ENCODE measurements at regions not wholly inside any gene's neighbourhood (a gene's known extent, or its start where the extent isn't known, plus 50 kb on each side); places are given as distances from the start of the nearest gene placed in this dataset.
"Not testable (repeated sequence)": the region's sequence is repeated elsewhere in the genome, so short reads cannot be mapped to it uniquely, and the experiment has no call there.

- no peak for TF ChIP-seq CTCF (IDR thresholded peaks at IDR 0.05; ENCODE audit: low read depth, low read length)
- DNase-seq (ENCODE audit: extremely low read depth, low read depth) = no peak
These were observed 212.0 kb upstream of the MGAT5 start for GRCh38 chr2:134041877-134042276.

GRCh38 chr2:134043028-134043427 lies 210.8 kb upstream of the MGAT5 start:
- not testable (repeated sequence) for DNase-seq (ENCODE audit: extremely low read depth, low read depth)

GRCh38 chr2:134052173-134052572 lies 201.7 kb upstream of the MGAT5 start:
- no peak for TF ChIP-seq CTCF (IDR thresholded peaks at IDR 0.05; ENCODE audit: low read depth, low read length)
- no peak for DNase-seq (ENCODE audit: extremely low read depth, low read depth)

GRCh38 chr2:134056173-134056572 lies 197.7 kb upstream of the MGAT5 start:
- no peak for TF ChIP-seq CTCF (IDR thresholded peaks at IDR 0.05; ENCODE audit: low read depth, low read length)
- no peak for DNase-seq (ENCODE audit: extremely low read depth, low read depth)

- not testable (repeated sequence) for DNase-seq (ENCODE audit: extremely low read depth, low read depth)
These were observed 192.8 kb upstream of the MGAT5 start for GRCh38 chr2:134061066-134061465.

GRCh38 chr2:134062235-134062634 lies 191.6 kb upstream of the MGAT5 start:
- DNase-seq (ENCODE audit: extremely low read depth, low read depth) = not testable (repeated sequence)

GRCh38 chr2:134063916-134064315 lies 190.0 kb upstream of the MGAT5 start:
- not testable (repeated sequence) for DNase-seq (ENCODE audit: extremely low read depth, low read depth)

- DNase-seq (ENCODE audit: extremely low read depth, low read depth) = no peak
- no peak for TF ChIP-seq CTCF (IDR thresholded peaks at IDR 0.05; ENCODE audit: low read depth, low read length)
These were observed 183.6 kb upstream of the MGAT5 start for GRCh38 chr2:134070281-134070741.

GRCh38 chr2:134072341-134072740 lies 181.5 kb upstream of the MGAT5 start:
- DNase-seq (ENCODE audit: extremely low read depth, low read depth) = no peak
- no peak for TF ChIP-seq CTCF (IDR thresholded peaks at IDR 0.05; ENCODE audit: low read depth, low read length)

GRCh38 chr2:134073023-134073422 lies 180.8 kb upstream of the MGAT5 start:
- no peak for TF ChIP-seq CTCF (IDR thresholded peaks at IDR 0.05; ENCODE audit: low read depth, low read length)
- DNase-seq (ENCODE audit: extremely low read depth, low read depth) = no peak
